Nephron progenitor cell (in vitro differentiated cells): ENCODE measurements at regions not wholly inside any gene's neighbourhood (a gene's known extent, or its start where the extent isn't known, plus 50 kb on each side); places are given as distances from the start of the nearest gene placed in this dataset.

ENCODE experiments used
- DNase-seq: peaks from one replicate; pipeline ENCODE4 v3.0.0; 2021
- H3K27ac Mint-ChIP-seq: 2 replicates; pipeline ENCODE4 v1.8.0; 2021; ENCODE audit warnings: mild to moderate bottlenecking, moderate library complexity, mixed read lengths
- H3K27me3 Mint-ChIP-seq: 2 replicates; pipeline ENCODE4 v1.8.0; 2021; ENCODE audit warnings: mild to moderate bottlenecking, low read depth, mixed read lengths; ENCODE audit not compliant: poor library complexity
- H3K36me3 Mint-ChIP-seq: 2 replicates; pipeline ENCODE4 v1.8.0; 2021; ENCODE audit warnings: low read depth, mixed read lengths
- H3K4me1 Mint-ChIP-seq: 2 replicates; pipeline ENCODE4 v1.8.0; 2021; ENCODE audit warnings: mixed read lengths
- H3K4me3 Mint-ChIP-seq: 2 replicates; pipeline ENCODE4 v1.8.0; 2021; ENCODE audit warnings: mild to moderate bottlenecking, moderate library complexity, mixed read lengths
- H3K9me3 Mint-ChIP-seq: 2 replicates; pipeline ENCODE4 v1.8.0; 2021; ENCODE audit warnings: mild to moderate bottlenecking, moderate library complexity, mixed read lengths
- TF ChIP-seq, protein P1 (sequence below): fragments of 200-600 bp; sonication (generic); IDR thresholded peaks from 2 replicates; pipeline ENCODE4 v1.5.0; 2021; ENCODE audit warnings: antibody characterized with exemption

DNA sequence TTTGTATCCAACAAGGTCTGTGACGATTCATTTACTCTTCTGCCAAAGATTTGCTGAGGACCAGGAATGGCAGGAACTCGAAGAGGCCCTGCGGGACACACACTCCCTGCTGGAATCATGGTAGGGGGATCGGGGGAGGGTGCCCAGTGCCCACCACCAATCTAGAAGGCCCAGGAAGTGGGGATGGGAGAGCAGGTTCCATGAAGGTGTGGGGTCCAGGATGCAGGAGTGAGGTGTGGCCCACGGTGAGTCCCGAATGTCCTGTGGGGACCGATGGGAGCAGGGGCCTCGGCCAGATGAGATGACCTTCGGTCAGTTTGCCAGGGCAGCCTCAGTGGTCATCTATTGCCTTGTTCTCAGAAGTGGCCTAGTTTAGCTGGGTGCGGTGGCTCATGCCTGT is 492.7 kb downstream of the BRD1 start:
- no peaks in the 10 kb centered on the region for H3K36me3 Mint-ChIP-seq
- no peak for DNase-seq
- H3K27me3 Mint-ChIP-seq = peaks cover 14% of the 10 kb centered on the region
- H3K4me3 Mint-ChIP-seq = no peak overlapping the region
- TF ChIP-seq, protein P1, sequence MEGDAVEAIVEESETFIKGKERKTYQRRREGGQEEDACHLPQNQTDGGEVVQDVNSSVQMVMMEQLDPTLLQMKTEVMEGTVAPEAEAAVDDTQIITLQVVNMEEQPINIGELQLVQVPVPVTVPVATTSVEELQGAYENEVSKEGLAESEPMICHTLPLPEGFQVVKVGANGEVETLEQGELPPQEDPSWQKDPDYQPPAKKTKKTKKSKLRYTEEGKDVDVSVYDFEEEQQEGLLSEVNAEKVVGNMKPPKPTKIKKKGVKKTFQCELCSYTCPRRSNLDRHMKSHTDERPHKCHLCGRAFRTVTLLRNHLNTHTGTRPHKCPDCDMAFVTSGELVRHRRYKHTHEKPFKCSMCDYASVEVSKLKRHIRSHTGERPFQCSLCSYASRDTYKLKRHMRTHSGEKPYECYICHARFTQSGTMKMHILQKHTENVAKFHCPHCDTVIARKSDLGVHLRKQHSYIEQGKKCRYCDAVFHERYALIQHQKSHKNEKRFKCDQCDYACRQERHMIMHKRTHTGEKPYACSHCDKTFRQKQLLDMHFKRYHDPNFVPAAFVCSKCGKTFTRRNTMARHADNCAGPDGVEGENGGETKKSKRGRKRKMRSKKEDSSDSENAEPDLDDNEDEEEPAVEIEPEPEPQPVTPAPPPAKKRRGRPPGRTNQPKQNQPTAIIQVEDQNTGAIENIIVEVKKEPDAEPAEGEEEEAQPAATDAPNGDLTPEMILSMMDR = no peak
- peaks cover 15% of the 10 kb centered on the region for H3K4me1 Mint-ChIP-seq
- peaks cover 4% of the 10 kb centered on the region for H3K9me3 Mint-ChIP-seq
- peak overlapping the region; percentile 86 for H3K27ac Mint-ChIP-seq

DNA sequence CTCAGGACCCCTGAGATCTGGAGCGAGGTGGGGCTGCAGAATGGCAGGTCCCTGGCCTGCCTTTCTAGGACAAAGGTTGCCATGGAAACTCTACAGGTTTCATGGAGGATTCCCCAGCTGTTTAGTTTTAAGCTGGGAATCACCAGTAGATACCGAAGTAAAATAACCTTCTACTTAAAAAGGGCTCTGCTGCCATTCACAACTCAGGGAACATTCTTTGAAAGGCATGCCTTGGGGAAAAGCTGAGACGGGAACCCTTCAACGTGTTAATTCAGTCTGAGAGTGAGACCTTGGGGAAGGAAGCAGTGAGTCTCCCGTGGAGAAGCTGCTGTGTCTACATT is 493.3 kb downstream of the BRD1 start:
- no peak for DNase-seq
- no peaks in the 10 kb centered on the region for H3K36me3 Mint-ChIP-seq
- no peak overlapping the region for H3K4me3 Mint-ChIP-seq
- no peak overlapping the region for H3K27ac Mint-ChIP-seq
- TF ChIP-seq, protein P1 = no peak
- H3K4me1 Mint-ChIP-seq = peaks cover 15% of the 10 kb centered on the region
- peaks cover 4% of the 10 kb centered on the region for H3K9me3 Mint-ChIP-seq
- peaks cover 14% of the 10 kb centered on the region for H3K27me3 Mint-ChIP-seq

DNA sequence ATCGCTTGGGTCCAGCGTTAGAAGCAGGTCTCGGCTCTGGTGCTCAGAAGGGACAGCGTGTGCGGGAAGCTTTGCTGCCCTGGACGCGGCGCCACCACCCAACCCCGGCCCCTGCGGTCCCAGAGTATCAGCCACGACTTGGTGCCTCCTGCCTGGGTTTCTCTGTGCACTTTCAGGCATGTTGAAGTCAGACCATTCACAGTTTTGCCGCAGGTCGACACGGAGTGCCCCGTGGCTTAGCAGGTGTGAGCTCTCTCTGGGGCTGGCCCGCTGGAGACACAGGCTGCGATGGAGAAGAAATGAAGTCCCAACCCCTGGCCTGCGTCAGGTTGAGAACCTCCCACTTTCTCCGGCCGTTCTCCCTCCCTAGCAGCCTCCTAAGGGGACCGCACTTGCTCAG is 494.5 kb downstream of the BRD1 start:
- Mint-ChIP-seq H3K9me3 (peaks cover 9% of the 10 kb centered on the region), H3K4me3 (no peak overlapping the region), H3K27me3 (peaks cover 14% of the 10 kb centered on the region), H3K27ac (no peak overlapping the region), H3K36me3 (no peaks in the 10 kb centered on the region), H3K4me1 (peaks cover 15% of the 10 kb centered on the region)
- no peak for DNase-seq
- TF ChIP-seq, protein P1 = no peak

DNA sequence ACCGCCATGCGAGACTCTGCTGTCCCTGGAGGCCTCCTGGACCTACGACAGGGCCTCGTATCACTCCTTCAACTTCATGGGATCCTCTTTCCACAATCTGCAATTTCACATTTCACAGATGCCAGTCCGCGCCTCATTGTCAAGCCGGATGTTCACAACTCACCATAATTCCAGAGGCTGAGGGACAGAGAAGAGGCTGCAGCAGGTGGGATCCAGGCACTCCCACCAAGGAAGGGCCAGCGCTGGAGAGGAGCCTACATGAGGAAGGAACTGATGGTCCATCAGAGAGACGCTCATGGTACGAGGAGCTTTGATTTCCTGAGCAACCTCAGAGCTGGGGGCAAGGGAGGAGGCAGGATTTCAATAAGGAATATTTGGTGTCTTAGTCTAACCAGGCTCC is 495.0 kb downstream of the BRD1 start:
- Mint-ChIP-seq H3K4me3 (no peak overlapping the region), H3K27ac (no peak overlapping the region), H3K27me3 (peaks cover 14% of the 10 kb centered on the region), H3K36me3 (no peaks in the 10 kb centered on the region), H3K9me3 (peaks cover 10% of the 10 kb centered on the region), H3K4me1 (peaks cover 15% of the 10 kb centered on the region)
- DNase-seq = no peak
- TF ChIP-seq, protein P1 = no peak

DNA sequence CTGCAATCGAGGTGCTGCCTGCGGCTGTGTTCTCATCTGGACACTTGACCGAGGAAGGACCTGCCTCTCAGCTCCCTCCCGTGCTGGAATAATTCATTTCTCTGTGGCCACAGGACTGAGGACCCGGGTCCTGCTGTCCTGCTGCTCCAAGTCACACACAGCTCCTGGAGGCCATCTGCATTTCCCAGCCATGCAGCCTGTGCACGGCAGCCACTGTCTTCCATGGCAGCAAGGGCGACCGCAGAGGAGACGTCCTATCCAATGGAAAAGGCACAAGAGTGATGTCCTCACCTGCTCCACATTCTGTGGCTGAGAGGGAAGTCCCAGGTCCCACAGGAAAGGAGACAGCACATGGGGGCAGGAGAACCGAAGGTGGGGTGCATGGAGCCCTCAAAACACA is 495.8 kb downstream of the BRD1 start:
- H3K9me3 Mint-ChIP-seq = peaks cover 15% of the 10 kb centered on the region
- H3K4me1 Mint-ChIP-seq = peaks cover 15% of the 10 kb centered on the region
- no peak for DNase-seq
- no peak overlapping the region for H3K4me3 Mint-ChIP-seq
- H3K36me3 Mint-ChIP-seq = no peaks in the 10 kb centered on the region
- TF ChIP-seq, protein P1 = no peak
- H3K27me3 Mint-ChIP-seq = peaks cover 18% of the 10 kb centered on the region
- H3K27ac Mint-ChIP-seq = no peak overlapping the region

DNA sequence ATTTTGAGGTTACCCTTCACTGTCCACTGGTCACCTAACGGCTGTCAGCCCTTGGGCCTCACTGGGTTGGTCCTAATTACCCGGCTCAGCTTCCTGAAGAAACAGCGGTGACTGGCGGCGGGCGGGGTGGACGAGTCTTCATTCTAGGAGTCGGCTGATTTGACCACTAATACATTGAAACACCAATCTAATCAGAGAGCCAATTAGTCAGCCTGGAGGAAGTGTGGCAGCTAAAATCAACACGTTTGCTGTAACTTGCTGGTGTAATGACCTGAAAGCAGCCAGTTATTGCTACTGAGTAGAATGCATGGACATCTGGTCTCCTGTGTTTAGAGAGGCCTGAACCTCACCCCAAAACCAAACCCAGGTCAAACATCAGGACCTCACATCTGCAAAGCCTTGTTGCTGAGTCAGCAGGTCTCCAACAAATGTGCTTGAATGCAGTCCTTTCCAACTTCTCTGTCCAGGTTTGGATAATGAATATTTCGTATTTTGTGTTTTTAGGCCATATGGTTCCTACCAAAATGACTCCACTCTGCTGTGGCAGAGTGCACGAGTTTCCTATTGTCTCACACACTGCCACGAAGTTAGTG is 496.4 kb downstream of the BRD1 start:
- peaks cover 15% of the 10 kb centered on the region for H3K4me1 Mint-ChIP-seq
- TF ChIP-seq, protein P1 = no peak
- peaks cover 21% of the 10 kb centered on the region for H3K27me3 Mint-ChIP-seq
- no peak overlapping the region for H3K4me3 Mint-ChIP-seq
- no peak for DNase-seq
- peaks cover 20% of the 10 kb centered on the region for H3K9me3 Mint-ChIP-seq
- no peaks in the 10 kb centered on the region for H3K36me3 Mint-ChIP-seq
- no peak overlapping the region for H3K27ac Mint-ChIP-seq
